Islet of Langerhans (tissue), 1 donor: ENCODE measurements at regions not wholly inside any gene's neighbourhood (a gene's known extent, or its start where the extent isn't known, plus 50 kb on each side); places are given as distances from the start of the nearest gene placed in this dataset.
"Not testable (repeated sequence)": the region's sequence is repeated elsewhere in the genome, so short reads cannot be mapped to it uniquely, and the experiment has no call there.

Source experiments
- FAIRE-seq: peaks from one replicate; lab custom pipeline; 2011; peaks lifted over from hg19 to GRCh38; lab: Jason Lieb, UNC

DNA sequence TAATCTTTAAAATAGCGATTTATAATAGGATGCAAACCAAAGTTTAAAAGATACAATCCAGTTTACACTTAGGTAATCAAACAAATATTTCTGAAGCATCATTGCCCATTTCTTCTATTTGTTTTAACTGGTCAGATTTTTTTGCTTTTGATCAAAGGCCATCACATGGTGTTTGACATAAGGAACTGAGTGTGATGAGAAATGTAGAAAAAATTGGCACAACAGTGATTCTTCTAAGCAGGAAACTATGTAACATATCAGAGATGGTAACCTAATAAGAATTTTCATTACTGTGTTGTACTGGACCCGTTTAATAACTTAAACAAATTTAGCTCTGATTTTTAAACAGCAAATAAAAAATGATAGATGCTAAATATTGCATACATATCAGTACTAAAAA is 644.7 kb upstream of the KLF12 start:
- FAIRE-seq: no peak

DNA sequence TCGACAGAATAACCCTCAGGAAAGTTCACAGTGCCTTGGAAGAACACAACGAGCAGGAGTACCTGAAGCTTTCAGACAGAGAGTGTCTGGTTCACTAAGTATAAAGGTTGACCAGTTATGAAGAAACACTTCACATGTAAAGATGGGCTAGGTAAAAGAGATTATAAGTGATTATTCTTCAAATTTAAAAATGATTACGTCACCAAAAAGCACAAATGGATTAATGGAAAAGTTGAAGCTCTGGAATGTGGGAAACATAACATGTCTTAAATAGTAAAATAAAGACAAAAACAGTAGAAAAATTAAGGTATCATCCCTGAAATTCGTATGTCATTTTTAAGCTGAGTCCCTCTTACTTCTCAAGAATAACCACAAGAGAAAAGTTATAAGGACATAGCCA is 643.9 kb upstream of the KLF12 start:
- FAIRE-seq: no peak

DNA sequence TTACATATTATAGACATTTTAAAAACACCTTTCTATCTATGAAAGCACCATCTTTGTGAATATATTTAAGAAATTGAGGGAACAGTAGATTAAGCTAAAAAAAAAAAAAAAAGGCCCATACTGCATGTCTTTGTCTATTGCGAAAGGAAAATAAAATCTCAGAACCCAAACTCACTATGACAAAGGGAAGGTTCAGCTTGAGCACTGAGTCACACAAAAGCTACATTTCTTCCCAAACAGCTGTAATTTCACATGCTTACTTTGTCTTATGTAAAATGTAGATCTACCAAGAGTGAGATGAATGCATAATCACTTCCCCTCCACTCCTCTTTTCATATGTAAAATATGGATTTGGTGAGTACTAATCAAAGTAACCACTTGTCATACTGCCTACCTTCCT is 640.1 kb upstream of the KLF12 start:
- no peak for FAIRE-seq

DNA sequence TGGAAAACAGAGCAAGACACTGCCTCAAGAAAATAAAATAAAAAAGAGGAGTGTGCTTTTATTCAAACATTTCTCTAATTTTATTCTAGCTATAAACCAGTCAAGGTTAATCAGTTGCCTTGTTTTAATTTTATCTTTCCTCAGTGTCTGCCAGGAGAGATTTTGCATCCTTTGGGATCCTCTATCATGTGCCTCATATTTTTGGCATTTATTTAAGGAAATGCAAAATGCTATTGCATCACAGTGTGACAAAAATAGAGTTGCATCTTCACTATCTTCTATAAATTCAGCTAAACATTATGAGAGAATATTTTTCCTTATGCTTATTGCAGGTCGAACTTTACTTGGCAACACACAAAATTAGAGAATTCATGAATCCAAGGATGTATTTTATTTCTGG is 639.0 kb upstream of the KLF12 start:
- FAIRE-seq: no peak

DNA sequence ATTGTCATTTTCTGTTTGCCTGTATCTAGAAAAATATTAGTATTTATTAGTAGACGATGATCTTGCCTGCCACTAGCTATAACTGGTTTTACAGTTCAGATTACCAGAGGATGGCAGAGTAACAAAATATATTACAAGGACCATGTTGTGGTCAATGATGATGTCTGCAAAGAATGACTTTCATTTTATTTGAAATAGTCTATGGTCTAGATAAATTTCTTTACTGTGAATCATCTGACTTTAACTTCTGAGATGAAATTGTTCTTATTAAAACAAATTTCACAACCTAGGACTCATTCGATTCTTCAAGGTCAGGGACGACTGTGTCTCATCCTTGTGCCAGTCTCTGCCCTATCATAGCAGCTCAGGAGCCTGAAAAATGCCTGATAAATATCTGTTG is 637.8 kb upstream of the KLF12 start:
- FAIRE-seq: no peak

DNA sequence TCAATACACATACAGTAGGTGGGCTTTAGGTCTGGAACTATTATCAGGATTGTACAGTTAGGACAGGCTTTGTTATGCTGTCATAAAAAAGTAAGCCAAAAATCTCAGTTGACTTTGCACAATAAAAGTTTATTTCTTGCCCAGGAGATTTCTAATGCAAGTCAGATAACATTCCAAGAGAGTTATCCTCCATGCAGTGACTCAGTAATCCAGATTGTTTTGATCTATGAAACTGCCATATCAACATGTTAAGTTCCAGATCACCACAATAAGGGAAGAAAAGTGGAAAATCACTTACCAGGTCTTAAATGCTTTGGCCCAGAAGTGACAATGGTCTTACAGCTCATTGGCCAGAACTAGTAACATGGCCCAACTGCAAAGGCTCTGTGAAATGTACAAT is 636.2 kb upstream of the KLF12 start:
- FAIRE-seq: no peak

DNA sequence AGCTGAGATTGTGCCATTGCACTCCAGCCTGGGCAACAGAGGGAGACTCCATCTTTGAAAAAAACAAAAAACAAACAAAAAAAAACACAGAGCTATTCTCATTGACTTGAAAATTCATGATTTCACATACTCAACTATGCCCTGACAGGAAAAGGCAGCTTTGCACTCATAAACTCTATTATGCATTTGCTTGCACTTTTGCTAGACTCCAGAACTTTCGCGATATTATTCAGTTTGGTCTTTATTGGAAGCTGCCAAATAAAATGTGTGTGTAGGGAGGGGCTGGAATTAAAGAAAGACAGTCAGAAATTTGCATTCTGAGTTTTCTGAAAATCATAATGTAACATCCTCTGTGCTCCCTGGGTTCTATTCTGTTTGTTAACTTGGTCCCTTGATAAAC is 635.1 kb upstream of the KLF12 start:
- FAIRE-seq: no peak

DNA sequence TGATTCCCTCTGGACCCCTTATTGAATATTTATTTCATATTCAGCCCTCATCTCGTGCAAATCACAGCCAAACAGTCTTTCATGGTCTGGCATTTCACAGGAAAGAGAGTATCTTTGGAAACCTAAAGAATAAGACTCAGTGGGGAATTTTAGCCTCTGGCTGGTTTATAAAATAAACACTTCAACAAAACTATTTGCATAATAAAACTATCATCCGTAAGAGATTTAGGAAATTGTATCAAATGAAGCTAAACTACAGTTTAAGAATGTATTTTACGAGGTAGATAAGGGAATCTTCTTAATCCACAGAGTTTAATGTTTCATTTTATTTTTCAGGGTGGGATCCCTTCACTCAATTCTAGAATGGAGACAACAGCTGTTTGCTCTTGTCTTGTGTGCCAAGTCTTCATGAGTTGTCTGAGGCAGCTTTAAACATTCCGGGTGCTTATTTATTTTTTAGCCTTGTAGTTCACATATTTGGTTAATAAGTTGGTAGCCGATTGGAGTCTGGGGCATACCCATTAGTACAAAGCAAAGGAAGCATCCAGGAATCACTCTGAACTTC is 634.4 kb upstream of the KLF12 start:
- no peak for FAIRE-seq

DNA sequence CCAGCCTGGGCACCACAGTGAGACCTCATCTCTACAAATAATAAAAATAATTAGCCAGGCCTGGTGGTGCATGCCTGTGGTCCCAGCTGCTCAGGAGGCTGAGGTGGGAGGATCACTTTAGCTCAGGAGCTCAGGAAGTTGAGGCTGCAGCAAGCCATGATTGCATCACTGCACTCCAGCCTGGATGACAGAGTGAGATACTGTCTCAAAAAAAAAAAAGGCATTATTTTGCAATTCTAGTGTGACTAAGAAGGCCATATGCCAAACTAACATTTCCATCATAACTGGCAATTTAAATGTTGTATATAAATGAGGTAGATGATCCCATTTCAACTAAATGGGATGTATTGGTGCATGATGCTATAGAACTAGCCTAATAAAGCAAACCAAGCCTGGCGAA is 632.8 kb upstream of the KLF12 start:
- no peak for FAIRE-seq

DNA sequence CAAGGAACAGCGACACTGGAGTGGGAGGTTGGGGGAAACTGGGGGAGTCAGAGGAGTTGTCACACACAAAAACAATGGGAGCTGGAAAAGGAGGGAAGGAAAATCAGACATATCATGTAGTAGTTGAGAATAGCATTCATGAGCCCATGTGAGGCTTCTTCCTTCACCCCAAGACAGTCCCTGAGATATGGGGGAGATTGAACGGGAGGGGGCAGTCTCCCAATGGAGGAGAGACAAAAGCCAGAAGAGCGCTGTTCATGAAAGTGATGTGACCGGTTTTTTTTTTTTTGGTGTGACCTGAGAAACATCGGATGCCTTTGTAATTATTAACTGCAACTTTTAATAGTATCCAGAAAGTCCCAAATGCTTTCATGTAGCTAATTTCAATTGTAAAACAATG is 631.8 kb upstream of the KLF12 start:
- FAIRE-seq: no peak

DNA sequence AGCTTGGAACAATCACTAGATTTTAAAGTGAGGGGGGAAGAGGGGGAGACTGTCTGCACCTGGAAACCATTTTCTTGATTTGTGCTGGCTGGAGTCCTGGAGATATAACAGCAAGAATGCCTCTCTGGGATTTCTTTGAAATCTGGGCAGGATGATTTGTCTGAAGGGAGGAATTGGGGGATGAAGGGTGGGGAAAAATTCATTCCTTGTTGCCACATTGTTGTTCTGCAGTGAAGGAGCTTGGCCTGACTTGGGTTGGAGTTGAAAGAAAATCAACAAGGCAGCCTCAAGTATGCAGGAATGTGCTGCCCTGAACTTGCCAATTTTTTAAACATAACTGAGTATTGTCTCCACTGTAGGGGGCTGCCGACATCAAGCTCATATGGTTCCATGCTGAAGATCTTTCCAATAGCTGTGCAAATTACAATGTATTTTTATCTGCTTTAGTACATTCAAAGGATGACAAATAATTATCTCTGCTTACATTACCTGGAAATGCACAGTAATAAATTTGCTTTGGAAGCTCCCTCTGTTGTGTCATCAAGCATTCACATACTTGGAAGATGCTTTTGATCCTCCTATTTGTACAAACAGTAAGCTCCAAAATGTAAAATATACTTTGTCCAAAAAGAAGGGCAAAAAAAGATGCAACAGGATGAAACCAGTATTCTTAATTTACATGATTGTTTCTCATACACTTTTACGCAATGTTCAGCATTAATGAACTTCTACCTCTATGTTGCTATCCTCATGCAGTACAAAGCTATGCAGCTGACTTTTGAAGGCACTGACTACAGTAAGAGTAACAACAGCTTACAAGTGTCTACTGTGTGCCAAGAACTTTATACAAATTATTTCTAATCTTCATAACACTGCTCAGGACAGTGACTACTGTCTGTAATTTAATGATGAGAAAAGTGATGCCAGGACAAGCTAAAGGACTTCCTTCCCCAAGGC is 627.9 kb upstream of the KLF12 start:
- no peak for FAIRE-seq

DNA sequence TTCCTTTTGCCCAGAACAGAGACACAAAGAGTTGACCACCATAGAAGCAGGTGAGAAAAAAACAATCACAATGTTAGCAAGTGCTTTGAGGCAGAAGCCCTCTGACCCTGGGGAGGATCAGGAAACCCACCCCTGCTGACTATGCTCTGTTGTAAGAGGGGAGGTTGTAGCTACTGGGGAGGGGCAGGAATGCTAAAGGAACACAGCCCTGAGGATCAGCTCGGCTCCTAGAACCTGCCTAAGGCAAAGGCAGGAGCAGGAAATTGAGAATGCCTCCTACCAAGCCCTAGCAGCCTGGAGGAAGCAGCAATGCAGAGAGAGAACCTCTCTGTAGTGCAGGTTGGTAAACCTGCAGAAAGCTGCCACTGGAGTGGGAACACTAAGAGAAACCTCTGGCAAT is 624.0 kb upstream of the KLF12 start:
- FAIRE-seq: no peak

DNA sequence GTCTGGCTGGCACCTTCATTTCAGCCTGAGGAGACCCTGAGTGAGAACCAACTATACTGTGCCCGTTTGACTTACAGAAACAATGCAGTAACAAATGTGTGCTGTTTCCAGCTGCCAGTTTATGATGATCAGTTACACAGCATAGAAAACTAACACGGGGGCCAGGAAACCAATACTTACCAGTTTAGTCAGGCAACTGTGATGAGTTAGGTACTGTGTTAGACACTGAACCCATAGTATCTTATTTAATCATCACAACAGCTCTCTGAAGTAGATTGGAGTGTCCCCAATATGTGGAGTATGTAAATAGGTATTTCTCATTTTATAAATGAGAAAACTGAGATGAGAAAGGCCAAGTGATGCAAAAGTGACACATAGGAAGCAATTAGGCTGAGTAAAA is 620.9 kb upstream of the KLF12 start:
- no peak for FAIRE-seq

DNA sequence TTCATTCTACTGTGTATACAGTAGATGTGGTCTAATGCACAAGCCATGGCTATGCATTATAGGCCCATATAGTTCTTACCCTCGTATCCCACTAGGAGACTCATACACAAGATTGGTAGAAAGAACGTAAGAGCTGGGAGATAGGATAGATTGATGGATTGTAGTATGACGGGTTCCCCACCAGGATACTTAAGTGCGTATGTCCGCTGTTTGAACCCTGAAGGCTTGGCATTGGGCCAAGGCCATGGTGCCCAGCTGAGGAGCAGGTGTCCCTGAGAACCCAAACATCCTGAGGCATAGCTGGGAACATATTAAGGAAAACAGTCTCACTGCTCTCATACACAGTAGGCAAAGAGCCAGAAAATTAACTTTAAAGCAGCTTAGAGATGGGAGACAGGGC is 617.5 kb upstream of the KLF12 start:
- FAIRE-seq: no peak

DNA sequence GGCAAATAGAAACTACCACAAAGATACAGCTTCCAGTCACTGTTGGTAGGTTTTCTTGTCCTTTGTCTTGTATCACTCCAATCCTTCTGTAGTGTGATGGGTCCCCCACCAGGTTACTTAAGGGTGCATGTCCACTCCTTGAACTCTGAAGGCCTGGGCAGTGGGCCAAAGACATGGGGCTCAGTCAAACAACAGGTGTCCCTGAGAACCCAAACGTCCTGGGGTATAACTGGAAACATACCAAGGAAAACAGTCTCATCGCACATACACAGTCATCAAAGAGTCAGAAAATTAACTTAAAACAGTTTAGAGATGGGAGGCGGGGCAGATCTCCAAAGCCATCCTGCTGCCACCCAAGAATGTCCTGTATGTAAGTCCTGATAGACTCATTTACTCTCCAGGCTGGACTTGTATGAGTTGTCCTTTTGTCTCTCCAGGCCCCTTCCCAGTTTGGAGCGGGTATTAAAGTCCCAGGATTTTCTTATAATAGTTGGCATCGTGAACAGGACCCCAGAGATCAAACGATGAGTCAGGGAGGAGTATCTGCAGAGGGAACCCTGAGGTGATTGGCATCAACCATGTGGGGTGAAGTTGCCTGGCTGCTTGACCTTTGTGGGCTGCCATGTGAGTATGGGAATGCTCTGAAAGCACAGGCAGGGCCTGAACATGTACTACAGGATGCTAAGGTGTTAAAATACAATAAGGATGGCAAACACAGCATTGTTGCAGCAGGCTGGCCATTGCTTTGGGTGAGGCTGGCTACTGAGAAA is 613.2 kb upstream of the KLF12 start:
- FAIRE-seq: no peak

DNA sequence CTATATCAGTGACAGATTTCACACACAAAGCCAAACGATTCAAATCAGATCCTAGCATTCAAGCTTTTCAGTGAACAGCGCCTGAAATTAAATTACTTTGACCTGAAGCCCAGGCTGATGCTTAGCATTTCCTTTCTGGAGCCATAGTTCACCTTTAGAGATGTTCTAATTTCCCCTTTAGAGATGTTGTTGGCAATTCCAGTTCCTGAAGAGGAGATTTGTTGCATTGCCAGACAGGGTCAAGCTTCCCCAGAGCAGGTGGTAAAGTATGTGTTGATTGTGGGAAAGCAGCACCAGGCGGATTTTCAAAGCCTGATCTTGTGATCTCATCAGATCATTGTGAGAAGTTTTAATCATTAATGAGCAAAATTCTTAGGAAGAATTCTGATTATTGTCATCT is 609.8 kb upstream of the KLF12 start:
- FAIRE-seq: no peak

DNA sequence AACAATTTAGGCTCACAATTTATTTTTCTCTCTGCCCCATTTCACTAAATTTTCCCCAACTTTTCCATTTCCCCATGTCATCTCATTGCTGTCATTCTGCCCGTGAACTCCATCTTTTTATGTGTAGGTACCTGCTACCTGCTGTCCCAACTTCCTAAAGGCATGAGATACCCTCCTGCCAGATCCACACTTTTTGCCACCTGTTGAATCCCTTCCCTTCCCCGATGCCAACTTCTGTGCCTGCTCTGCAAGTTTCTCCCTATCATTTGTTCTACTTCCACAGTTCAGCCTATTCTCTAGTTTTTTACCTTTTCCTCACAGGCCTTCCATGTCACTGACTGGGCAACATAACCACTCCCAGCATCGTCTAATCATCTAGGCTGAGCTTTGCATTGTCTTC is 607.5 kb upstream of the KLF12 start:
- FAIRE-seq: no peak

DNA sequence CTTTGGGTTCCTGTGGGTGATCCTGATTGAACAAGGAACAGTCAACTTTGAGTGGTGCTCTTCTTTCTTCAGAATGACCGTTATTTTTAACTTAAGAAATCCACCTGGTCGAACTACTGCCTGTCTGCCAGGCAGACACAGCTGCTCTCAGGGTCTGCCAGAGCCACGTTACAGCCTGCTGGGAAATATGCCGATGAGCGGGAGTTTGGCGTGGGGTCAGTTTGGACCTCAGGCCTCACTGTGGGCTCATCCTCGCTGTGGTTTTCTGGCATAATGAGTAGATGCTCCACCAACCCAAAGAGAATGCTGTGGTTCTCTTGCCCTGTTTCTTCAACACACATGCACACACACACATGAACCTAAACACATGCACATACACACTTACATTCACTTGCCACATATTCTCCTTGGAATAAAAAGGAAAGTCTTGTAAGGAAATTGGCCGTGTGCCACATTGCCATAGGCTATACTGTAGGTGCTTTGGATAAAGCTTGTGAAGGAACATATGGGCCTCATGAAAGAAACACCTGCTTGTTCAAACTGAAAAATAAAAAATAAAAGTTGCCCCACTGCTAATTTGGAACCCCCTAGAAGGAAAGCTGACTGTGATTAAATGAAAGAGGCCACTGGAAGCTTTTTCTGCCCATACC is 598.7 kb upstream of the KLF12 start:
- FAIRE-seq: no peak

DNA sequence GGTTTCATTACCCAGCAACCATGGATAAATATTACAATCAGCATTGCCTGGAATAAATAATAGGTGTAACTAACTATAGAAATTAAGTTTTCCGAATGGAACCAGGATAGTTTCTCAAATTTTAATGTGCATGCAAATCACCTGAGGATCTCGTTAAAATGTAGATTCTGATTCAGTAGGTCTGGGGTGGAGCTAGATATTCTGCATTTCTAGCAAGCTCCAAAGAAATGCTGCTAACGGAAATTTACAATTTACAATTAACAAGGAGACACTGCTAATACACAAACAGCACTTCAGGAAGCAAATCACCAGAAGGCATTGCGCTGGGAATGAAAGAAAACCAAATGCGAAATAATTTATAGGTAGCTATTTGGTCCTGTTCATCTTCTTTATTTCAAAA is 597.5 kb upstream of the KLF12 start:
- no peak for FAIRE-seq

DNA sequence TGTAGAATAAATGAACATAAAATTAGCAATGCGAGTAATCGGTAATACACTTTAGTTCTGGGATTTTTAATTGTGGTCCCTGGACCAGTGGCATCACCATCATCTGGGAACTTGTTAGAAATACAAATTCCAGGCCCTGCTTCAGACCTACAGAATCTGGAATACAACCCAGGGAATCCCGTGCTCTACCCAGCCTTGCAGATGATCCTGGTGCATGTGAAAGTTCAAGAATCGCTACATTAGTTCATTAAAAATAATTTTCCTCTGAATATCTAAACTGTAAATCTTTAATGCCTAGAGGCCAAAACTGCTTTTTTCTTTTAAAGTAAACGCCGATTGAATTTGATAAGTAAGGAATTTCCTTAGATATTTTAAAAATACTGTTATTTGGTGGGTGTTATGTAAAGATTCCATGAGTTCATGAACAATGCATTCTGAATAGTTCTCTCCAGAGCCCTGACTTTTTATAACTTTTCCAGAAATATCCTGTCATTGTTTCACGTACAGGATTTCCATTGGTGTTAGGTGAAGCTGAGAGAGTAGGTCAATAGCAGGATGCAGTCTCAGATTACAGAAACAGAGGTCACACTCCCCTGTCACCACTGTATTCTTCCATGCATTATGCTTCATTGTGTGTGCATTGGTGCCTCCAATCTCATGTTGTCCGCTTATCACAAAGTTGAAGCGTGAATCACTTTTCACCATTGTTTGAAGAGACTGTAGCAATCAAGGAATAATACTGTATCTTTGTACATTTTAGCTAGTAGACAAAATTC is 596.5 kb upstream of the KLF12 start:
- no peak for FAIRE-seq

DNA sequence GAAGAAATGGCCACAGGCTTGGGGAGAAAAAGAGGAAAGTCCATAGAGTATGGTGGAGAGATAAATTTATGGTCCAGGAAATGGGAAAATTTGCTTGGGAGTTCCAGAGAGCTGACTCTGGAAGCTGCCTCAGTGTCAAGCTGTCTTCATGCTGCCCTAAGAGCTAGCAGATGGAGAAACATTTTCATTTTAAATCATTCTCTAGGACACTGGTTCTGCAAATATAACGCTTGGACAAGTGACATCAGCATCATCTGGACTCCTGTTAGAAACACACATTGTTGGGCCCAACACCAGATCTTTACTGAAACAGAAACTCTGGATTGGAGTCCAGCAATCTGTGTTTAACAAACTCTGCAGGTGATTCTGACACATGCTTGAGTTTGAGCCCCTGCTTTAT is 592.0 kb upstream of the KLF12 start:
- no peak for FAIRE-seq

DNA sequence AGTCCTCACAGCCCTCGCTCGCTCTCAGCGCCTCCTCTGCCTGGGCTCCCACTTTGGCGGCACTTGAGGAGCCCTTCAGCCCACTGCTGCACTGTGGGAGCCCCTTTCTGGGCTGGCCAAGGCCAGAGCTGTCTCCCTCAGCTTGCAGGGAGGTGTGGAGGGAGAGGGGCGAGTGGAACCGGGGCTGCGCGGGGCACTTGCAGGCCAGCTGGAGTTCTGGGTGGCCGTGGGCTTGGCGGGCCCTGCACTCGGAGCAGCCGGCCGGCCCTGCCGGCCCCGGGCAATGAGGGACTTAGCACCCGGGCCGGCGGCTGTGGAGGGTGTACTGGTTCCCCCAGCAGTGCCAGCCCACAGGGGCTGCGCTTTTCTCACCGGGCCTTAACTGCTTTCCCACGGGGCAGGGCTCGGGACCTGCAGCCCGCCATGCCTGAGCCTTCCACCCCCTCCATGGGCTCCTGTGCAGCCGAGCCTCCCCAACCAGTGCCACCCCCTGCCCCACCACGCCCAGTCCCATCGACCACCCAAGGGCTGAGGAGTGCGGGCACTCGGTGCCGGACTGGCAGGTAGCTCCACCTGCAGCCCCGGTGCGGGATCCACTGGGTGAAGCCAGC is 584.1 kb upstream of the KLF12 start:
- FAIRE-seq: not testable (repeated sequence)
